ENCODE measurements at regions not wholly inside any gene's neighbourhood (a gene's known extent, or its start where the extent isn't known, plus 50 kb on each side); places are given as distances from the start of the nearest gene placed in this dataset.

- no peak overlapping the region for H2AFZ ChIP-seq (ENCODE audit: insufficient read depth, low read depth, low read length, poor library complexity, severe bottlenecking)
- TF ChIP-seq EZH2 (IDR thresholded peaks at IDR 0.05; ENCODE audit: borderline replicate concordance, insufficient read depth, low read depth, low read length, poor library complexity, severe bottlenecking): no peak
- TF ChIP-seq, protein P1, sequence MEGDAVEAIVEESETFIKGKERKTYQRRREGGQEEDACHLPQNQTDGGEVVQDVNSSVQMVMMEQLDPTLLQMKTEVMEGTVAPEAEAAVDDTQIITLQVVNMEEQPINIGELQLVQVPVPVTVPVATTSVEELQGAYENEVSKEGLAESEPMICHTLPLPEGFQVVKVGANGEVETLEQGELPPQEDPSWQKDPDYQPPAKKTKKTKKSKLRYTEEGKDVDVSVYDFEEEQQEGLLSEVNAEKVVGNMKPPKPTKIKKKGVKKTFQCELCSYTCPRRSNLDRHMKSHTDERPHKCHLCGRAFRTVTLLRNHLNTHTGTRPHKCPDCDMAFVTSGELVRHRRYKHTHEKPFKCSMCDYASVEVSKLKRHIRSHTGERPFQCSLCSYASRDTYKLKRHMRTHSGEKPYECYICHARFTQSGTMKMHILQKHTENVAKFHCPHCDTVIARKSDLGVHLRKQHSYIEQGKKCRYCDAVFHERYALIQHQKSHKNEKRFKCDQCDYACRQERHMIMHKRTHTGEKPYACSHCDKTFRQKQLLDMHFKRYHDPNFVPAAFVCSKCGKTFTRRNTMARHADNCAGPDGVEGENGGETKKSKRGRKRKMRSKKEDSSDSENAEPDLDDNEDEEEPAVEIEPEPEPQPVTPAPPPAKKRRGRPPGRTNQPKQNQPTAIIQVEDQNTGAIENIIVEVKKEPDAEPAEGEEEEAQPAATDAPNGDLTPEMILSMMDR (IDR thresholded peaks at IDR 0.05): no peak
- no peak overlapping the region for H3K9ac ChIP-seq (ENCODE audit: low read length)
- Mint-ChIP-seq H3K27me3 (no peaks in the 10 kb centered on the region), H3K27ac (no peak overlapping the region), H3K4me3 (no peak overlapping the region), H3K4me1 (peaks cover 9% of the 10 kb centered on the region), H3K9me3 (ENCODE audit: insufficient read depth) (no peaks in the 10 kb centered on the region)
- DNase-seq (no peak), ATAC-seq (ENCODE audit: low read depth) (no peak)
- no peak overlapping the region for H3K4me2 ChIP-seq (replicated peaks; ENCODE audit: low read depth, low read length, poor library complexity, severe bottlenecking)
- peaks cover 2 to 6% of the 10 kb centered on the region in 2 donors for H3K4me1 ChIP-seq (ENCODE audit: control insufficient read depth in 2 of 2, insufficient read depth in 2 of 2, low read length in 2 of 2)
- ChIA-PET CTCF (no interaction called here), POLR2A (no interaction called here)
- H3K27me3 ChIP-seq (replicated peaks in 1 of 4; ENCODE audit: control extremely low read depth in 1 of 4, control insufficient read depth in 3 of 4, insufficient read depth in 4 of 4, low read length in 3 of 4): no peaks in the 10 kb centered on the region
- H3K27ac ChIP-seq (ENCODE audit: low read length in 2 of 2): no peak overlapping the region
- H3K79me2 ChIP-seq (ENCODE audit: control insufficient read depth, insufficient read depth, low read length): no peaks in the 10 kb centered on the region
- 22% methylated on average over 1 of the region's 2 CpGs for WGBS (ENCODE audit: insufficient coverage)
- H3K9me3 ChIP-seq (ENCODE audit: control extremely low read depth in 1 of 3, control insufficient read depth in 2 of 3, insufficient read depth in 1 of 3, low read length in 2 of 3): no peaks in the 10 kb centered on the region
- H3K4me3 ChIP-seq (ENCODE audit: control extremely low read depth in 1 of 5, extremely low read depth in 1 of 5, insufficient read depth in 1 of 5, low read depth in 2 of 5, low read length in 4 of 5): no peak overlapping the region
- no peaks in the 10 kb centered on the region for H3K36me3 ChIP-seq (replicated peaks in 1 of 2; ENCODE audit: control extremely low read depth in 1 of 2, control insufficient read depth in 1 of 2, extremely low read depth in 1 of 2, insufficient read depth in 2 of 2, low read length in 1 of 2)
- intact Hi-C loops (cut with micrococcal nuclease): no loop called here
- H4K20me1 ChIP-seq (ENCODE audit: control insufficient read depth, insufficient read depth, low read length, poor library complexity, severe bottlenecking): no peaks in the 10 kb centered on the region
Observed at GRCh38 chr10:88157981-88158465, 294.6 kb downstream of the PTEN start.

DNA sequence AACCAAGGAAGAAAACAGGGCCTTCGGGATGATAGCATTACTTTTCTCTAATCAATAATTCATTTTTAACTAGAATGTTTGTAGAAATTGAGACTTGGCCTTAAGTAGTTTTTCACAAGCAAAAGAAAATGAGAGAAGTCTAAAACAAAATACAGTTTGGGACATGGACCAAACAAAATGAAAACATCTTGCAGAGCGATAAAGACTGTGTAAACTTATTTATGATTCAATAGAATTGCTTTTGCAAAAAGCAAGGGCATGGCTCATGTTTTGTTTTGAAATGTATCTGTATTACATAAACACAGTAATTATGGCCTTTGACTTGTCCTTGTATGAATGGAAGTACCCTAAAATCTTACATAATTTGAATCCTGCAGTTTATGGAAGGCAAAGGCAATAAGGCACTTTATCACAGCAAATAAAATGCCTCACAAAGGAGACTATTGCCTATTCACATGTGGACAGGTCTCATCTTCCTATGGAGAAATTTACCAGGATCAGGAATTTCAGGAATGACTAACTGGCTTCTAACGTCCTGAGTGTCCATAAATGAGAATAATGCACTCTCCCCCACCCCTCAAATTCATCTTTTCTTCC lies 295.2 kb downstream of the PTEN start:
- Histone ChIP-seq H4K20me1 (ENCODE audit: control insufficient read depth, insufficient read depth, low read length, poor library complexity, severe bottlenecking) (no peaks in the 10 kb centered on the region), H3K4me3 (ENCODE audit: control extremely low read depth in 1 of 5, extremely low read depth in 1 of 5, insufficient read depth in 1 of 5, low read depth in 2 of 5, low read length in 4 of 5) (no peak overlapping the region), H3K4me1 (ENCODE audit: control insufficient read depth in 2 of 2, insufficient read depth in 2 of 2, low read length in 2 of 2) (peaks cover 0 to 6% of the 10 kb centered on the region in 2 donors), H3K9me3 (ENCODE audit: control extremely low read depth in 1 of 3, control insufficient read depth in 2 of 3, insufficient read depth in 1 of 3, low read length in 2 of 3) (no peaks in the 10 kb centered on the region), H3K79me2 (ENCODE audit: control insufficient read depth, insufficient read depth, low read length) (no peaks in the 10 kb centered on the region), H2AFZ (ENCODE audit: insufficient read depth, low read depth, low read length, poor library complexity, severe bottlenecking) (no peak overlapping the region), H3K4me2 (replicated peaks; ENCODE audit: low read depth, low read length, poor library complexity, severe bottlenecking) (no peak overlapping the region), H3K9ac (ENCODE audit: low read length) (no peak overlapping the region), H3K36me3 (replicated peaks in 1 of 2; ENCODE audit: control extremely low read depth in 1 of 2, control insufficient read depth in 1 of 2, extremely low read depth in 1 of 2, insufficient read depth in 2 of 2, low read length in 1 of 2) (no peaks in the 10 kb centered on the region), H3K27ac (ENCODE audit: low read length in 2 of 2) (no peak overlapping the region), H3K27me3 (replicated peaks in 1 of 4; ENCODE audit: control extremely low read depth in 1 of 4, control insufficient read depth in 3 of 4, insufficient read depth in 4 of 4, low read length in 3 of 4) (no peaks in the 10 kb centered on the region)
- 47% methylated on average over 1 of the region's 3 CpGs for WGBS (ENCODE audit: insufficient coverage)
- Mint-ChIP-seq H3K9me3 (ENCODE audit: insufficient read depth) (no peaks in the 10 kb centered on the region), H3K4me3 (no peak overlapping the region), H3K27ac (no peak overlapping the region), H3K4me1 (peaks cover 7% of the 10 kb centered on the region), H3K27me3 (no peaks in the 10 kb centered on the region)
- intact Hi-C loops (cut with micrococcal nuclease): no loop called here
- POLR2A ChIA-PET: no interaction called here
- ATAC-seq (ENCODE audit: low read depth): no peak
- CTCF ChIA-PET: no interaction called here
- TF ChIP-seq, protein P1 (IDR thresholded peaks at IDR 0.05): no peak
- TF ChIP-seq EZH2 (IDR thresholded peaks at IDR 0.05; ENCODE audit: borderline replicate concordance, insufficient read depth, low read depth, low read length, poor library complexity, severe bottlenecking): no peak
- DNase-seq: no peak

Measured in B cell (primary cell).